HEK293T (cell line): ENCODE measurements at regions not wholly inside any gene's neighbourhood (a gene's known extent, or its start where the extent isn't known, plus 50 kb on each side); places are given as distances from the start of the nearest gene placed in this dataset.

Experiments
- ARNT ChIP-seq: fragments of 450-650 bp; IDR thresholded peaks from 2 replicates; pipeline ENCODE4 v1.6.1; 2017; ENCODE audit warnings: mild to moderate bottlenecking
- BHLHE40 ChIP-seq: fragments of 450-650 bp; IDR thresholded peaks from 2 replicates; pipeline ENCODE4 v1.6.1; 2016; ENCODE audit warnings: mild to moderate bottlenecking, moderate library complexity, borderline replicate concordance
- ELF4 ChIP-seq: fragments of 450-650 bp; IDR thresholded peaks from 2 replicates; pipeline ENCODE4 v1.6.1; 2017; ENCODE audit warnings: antibody characterized with exemption
- FOXA1 ChIP-seq: fragments of 450-650 bp; IDR thresholded peaks from 2 replicates; pipeline ENCODE4 v1.6.1; 2016; ENCODE audit warnings: mild to moderate bottlenecking
- FOXM1 ChIP-seq: fragments of 450-650 bp; IDR thresholded peaks from 2 replicates; pipeline ENCODE4 v1.6.1; 2017; ENCODE audit warnings: mild to moderate bottlenecking, borderline replicate concordance
- L3MBTL2 ChIP-seq: fragments of 450-650 bp; conservative IDR thresholded peaks from 2 replicates; pipeline ENCODE4 v1.6.1; 2016; ENCODE audit warnings: mild to moderate bottlenecking
- NFRKB ChIP-seq: fragments of 450-650 bp; IDR thresholded peaks from 2 replicates; pipeline ENCODE4 v1.6.1; 2016; ENCODE audit warnings: mild to moderate bottlenecking, moderate library complexity
- PKNOX1 ChIP-seq: fragments of 450-650 bp; IDR thresholded peaks from 2 replicates; pipeline ENCODE4 v1.6.1; 2016
- SP1 ChIP-seq: fragments of 450-650 bp; IDR thresholded peaks from 2 replicates; pipeline ENCODE4 v1.6.1; 2017
- SUZ12 ChIP-seq: fragments of 450-650 bp; IDR thresholded peaks from 2 replicates; pipeline ENCODE4 v1.6.1; 2016; ENCODE audit warnings: mild to moderate bottlenecking
- ZNF384 ChIP-seq: fragments of 450-650 bp; IDR thresholded peaks from 2 replicates; pipeline ENCODE4 v1.6.1; 2016

- no peak for TF ChIP-seq SP1
- no peak for TF ChIP-seq ELF4
- no peak for TF ChIP-seq L3MBTL2
- TF ChIP-seq BHLHE40 = no peak
- no peak for TF ChIP-seq NFRKB
- no peak for TF ChIP-seq FOXA1
- TF ChIP-seq PKNOX1 = no peak
- TF ChIP-seq ARNT = no peak
- no peak for TF ChIP-seq ZNF384
- TF ChIP-seq SUZ12 = no peak
- TF ChIP-seq FOXM1 = no peak
These were observed 72.8 kb upstream of the RALGAPA2 start for GRCh38 chr20:20785226-20785625.
